ENCODE measurements at regions not wholly inside any gene's neighbourhood (a gene's known extent, or its start where the extent isn't known, plus 50 kb on each side); places are given as distances from the start of the nearest gene placed in this dataset.

- BruUV-seq (replicated peaks): no TSS peak
- no peak for DNase-seq (ENCODE audit: low read depth, low spot score)
- ChIA-PET SMC1A (ENCODE audit: uncharacterized antibody, unreplicated experiment) (no interaction called here), RAD21 (ENCODE audit: unreplicated experiment) (no interaction called here), CTCF (no interaction called here), POLR2A (no interaction called here)
- Histone ChIP-seq H3K9me3 (replicated peaks; ENCODE audit: control insufficient read depth, insufficient read depth, low read length) (no peaks in the 10 kb centered on the region), H3K27me3 (replicated peaks in 1 of 2; ENCODE audit: control insufficient read depth in 2 of 2, insufficient read depth in 2 of 2, low read length in 1 of 2) (no peaks in the 10 kb centered on the region), H3K4me1 (ENCODE audit: control insufficient read depth, insufficient read depth, low read length) (no peaks in the 10 kb centered on the region), H3K9ac (ENCODE audit: control insufficient read depth, insufficient read depth, low read length) (no peak overlapping the region), H2AFZ (ENCODE audit: control insufficient read depth, low read depth, low read length) (no peak overlapping the region), H3K4me2 (ENCODE audit: control insufficient read depth, insufficient read depth) (no peak overlapping the region), H3K4me3 (no peak overlapping the region), H3K36me3 (ENCODE audit: control insufficient read depth in 2 of 2, insufficient read depth in 2 of 2, low read length in 1 of 2) (no peaks in the 10 kb centered on the region), H3K79me2 (ENCODE audit: control insufficient read depth, insufficient read depth, low read length) (no peaks in the 10 kb centered on the region), H4K20me1 (ENCODE audit: control insufficient read depth, insufficient read depth) (no peaks in the 10 kb centered on the region), H3K27ac (ENCODE audit: control insufficient read depth, insufficient read depth) (no peak overlapping the region)
- no peak for FAIRE-seq
- WGBS (ENCODE audit: insufficient coverage, insufficient replicate concordance, low lambda C conversion rate, missing lambda C conversion rate): 27% methylated on average over 7 of the region's 7 CpGs
- in situ Hi-C loops (cut with MboI): no loop called here
- intact Hi-C loops (cut with micrococcal nuclease; ENCODE audit: unreplicated experiment): no loop called here
- ATAC-seq: no peak
- TF ChIP-seq SPI1 (IDR thresholded peaks at IDR 0.05; ENCODE audit: borderline replicate concordance, insufficient read depth, low read depth, low read length) (no peak), ZNF207 (IDR thresholded peaks at IDR 0.05; ENCODE audit: borderline replicate concordance) (no peak), SREBF1 (IDR thresholded peaks at IDR 0.05; ENCODE audit: low read length) (no peak), MTA2 (IDR thresholded peaks at IDR 0.05; ENCODE audit: low read depth) (no peak), DPF2 (IDR thresholded peaks at IDR 0.05) (no peak), ZBED1 (IDR thresholded peaks at IDR 0.05; ENCODE audit: borderline replicate concordance) (no peak), CBX3 (IDR thresholded peaks at IDR 0.05; ENCODE audit: borderline replicate concordance, low read depth) (no peak), PRDM15 (CRISPR knock-in tag; IDR thresholded peaks at IDR 0.05) (no peak), EZH2 (IDR thresholded peaks at IDR 0.05; ENCODE audit: borderline replicate concordance, control insufficient read depth, low read depth, low read length) (no peak), E4F1 (IDR thresholded peaks at IDR 0.05; ENCODE audit: borderline replicate concordance, partially characterized antibody) (no peak), NKRF (conservative IDR thresholded peaks at IDR 0.05) (no peak), STAT1 (conservative IDR thresholded peaks at IDR 0.05) (no peak), PKNOX1 (IDR thresholded peaks at IDR 0.05) (no peak)
These were observed 82.8 kb upstream of the TCEAL2 start for GRCh38 chrX:102042372-102043325.
